SK-N-MC (cell line): ENCODE measurements at regions not wholly inside any gene's neighbourhood (a gene's known extent, or its start where the extent isn't known, plus 50 kb on each side); places are given as distances from the start of the nearest gene placed in this dataset.
A peak's percentile ranks its signal among the peaks of the same experiment; 100 is the strongest.
"Not testable (repeated sequence)": the region's sequence is repeated elsewhere in the genome, so short reads cannot be mapped to it uniquely, and the experiment has no call there.

Source experiments
- DNase-seq: peaks from one replicate; pipeline ENCODE4 v3.0.0-alpha.2; 2011; ENCODE audit warnings: low read depth, low spot score
- H3K27ac ChIP-seq: fragments of 200-600 bp; sonication (generic); 2 replicates; pipeline ENCODE4 v1.5.1; 2016; ENCODE audit warnings: mixed run types
- H3K36me3 ChIP-seq: fragments of 200-600 bp; sonication (generic); 2 replicates; pipeline ENCODE4 v1.6.1; 2017; ENCODE audit warnings: antibody characterized with exemption, low read length, mixed read lengths; ENCODE audit not compliant: insufficient read depth
- H3K4me3 ChIP-seq: fragments of 200-600 bp; sonication (generic); 2 replicates; pipeline ENCODE4 v1.5.1; 2016
- H3K9ac ChIP-seq: fragments of 200-600 bp; sonication (generic); 2 replicates; pipeline ENCODE4 v1.8.0; 2017; ENCODE audit warnings: mixed run types, mixed read lengths; ENCODE audit not compliant: insufficient read length
- H3K9me3 ChIP-seq: fragments of 200-600 bp; sonication (generic); 2 replicates; pipeline ENCODE4 v1.6.1; 2017; ENCODE audit warnings: low read depth, mild to moderate bottlenecking, antibody characterized with exemption, low read length, moderate library complexity, mixed read lengths
- EZH2 ChIP-seq: fragments of 200-600 bp; sonication (generic); IDR thresholded peaks from one replicate; pipeline ENCODE4 v1.6.1; 2017; ENCODE audit warnings: antibody characterized with exemption
- FOXP2 ChIP-seq: optimal IDR thresholded peaks from 2 replicates; pipeline ENCODE3; 2011; ENCODE audit warnings: mild to moderate bottlenecking, moderate library complexity; ENCODE audit not compliant: insufficient read depth; ENCODE audit errors: extremely low read length, control extremely low read depth
- POLR2AphosphoS5 ChIP-seq: IDR thresholded peaks from 2 replicates; pipeline ENCODE4 v1.6.1; 2012; ENCODE audit warnings: mild to moderate bottlenecking, low read depth, low read length, borderline replicate concordance

DNA sequence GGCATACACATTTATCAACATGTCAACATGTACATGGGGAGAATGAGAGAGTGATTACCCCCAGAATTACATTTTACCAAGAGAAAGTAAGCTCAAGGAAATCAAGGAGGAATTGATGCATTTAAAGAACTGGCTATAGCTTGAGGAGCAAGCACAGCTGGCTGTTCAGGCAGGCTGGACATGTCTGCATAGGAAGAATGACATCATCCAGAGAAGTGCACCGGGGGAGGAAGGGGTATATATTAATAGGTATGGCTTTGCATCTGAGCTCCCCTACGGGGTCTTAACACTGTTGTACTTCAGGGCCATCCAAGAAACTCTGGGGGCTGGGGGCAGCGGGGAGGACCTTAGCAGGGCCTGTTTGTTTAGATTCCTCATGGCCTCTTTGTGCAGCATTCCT lies 222.4 kb upstream of the VCX start:
- no peaks in the 10 kb centered on the region for H3K36me3 ChIP-seq
- no peak for TF ChIP-seq POLR2AphosphoS5
- no peak for TF ChIP-seq EZH2
- no peak for TF ChIP-seq FOXP2
- no peak overlapping the region for H3K27ac ChIP-seq
- DNase-seq = no peak
- H3K9ac ChIP-seq = no peak overlapping the region
- no peak overlapping the region for H3K4me3 ChIP-seq
- H3K9me3 ChIP-seq = no peaks in the 10 kb centered on the region

GRCh38 chrX:7617994-7618393 lies 225.0 kb upstream of the VCX start:
- no peak for DNase-seq
- no peak overlapping the region for H3K4me3 ChIP-seq
- H3K27ac ChIP-seq = no peak overlapping the region
- no peaks in the 10 kb centered on the region for H3K9me3 ChIP-seq
- no peak overlapping the region for H3K9ac ChIP-seq
- TF ChIP-seq FOXP2 = no peak
- no peaks in the 10 kb centered on the region for H3K36me3 ChIP-seq

DNA sequence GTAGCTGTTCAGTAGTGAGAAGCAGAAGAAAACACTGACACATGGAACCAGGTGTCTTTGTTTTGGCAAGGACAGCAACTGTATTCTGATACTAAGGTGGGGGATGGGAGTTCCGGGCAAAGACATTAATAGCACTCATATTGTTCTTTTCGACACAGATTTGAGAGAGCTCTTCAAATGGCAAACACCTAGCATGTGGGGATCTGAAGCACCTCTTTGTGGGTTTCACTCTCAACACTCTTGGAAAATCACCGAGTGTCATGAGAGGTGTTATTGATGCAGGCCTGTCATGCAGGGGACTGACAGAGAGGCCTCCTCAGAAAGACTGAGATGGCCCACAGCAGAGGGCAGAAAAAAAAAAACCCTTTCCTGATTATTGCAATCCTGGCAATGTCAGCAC lies 228.4 kb upstream of the VCX start:
- Histone ChIP-seq H3K4me3 (no peak overlapping the region), H3K9ac (no peak overlapping the region), H3K27ac (no peak overlapping the region), H3K9me3 (no peaks in the 10 kb centered on the region), H3K36me3 (no peaks in the 10 kb centered on the region)
- TF ChIP-seq EZH2 = no peak
- TF ChIP-seq POLR2AphosphoS5 = no peak
- no peak for TF ChIP-seq FOXP2
- no peak for DNase-seq

GRCh38 chrX:7608625-7609024 lies 234.3 kb upstream of the VCX start:
- not testable (repeated sequence) for H3K9ac ChIP-seq, H3K27ac ChIP-seq, H3K36me3 ChIP-seq, H3K9me3 ChIP-seq, H3K4me3 ChIP-seq, DNase-seq

DNA sequence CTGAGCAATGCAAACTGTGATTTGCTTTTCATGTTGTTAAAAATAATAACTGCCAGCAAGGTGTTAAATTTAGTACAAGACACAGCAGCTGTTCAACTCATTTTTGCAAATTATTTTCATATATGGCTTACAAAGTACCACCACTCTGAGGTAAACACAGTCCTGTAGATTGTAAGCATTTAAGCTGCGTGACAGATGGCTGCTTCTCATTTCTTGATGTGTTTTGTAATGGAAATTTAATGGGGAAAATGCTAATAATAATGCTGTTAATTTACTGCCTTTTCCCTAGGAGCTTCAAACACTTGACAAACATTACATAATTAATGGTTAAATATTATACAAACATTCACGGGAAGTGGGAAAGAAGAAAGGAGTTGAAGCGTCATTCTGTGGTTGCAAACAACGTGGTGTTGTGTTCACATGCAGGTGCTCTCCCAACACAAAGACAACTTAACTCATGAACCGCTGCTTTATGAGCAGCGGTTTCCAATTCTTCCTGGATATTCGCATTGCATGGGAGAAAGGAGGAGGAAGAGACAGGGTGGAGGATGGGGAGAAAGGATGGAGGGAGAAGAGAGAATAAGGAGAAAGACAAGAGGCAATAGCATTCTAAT lies 236.8 kb upstream of the VCX start:
- Histone ChIP-seq H3K4me3 (no peak overlapping the region), H3K9me3 (0 out of 2 replicates have a peak, but pooled peaks cover 3% of the 10 kb centered on the region), H3K27ac (no peak overlapping the region), H3K36me3 (no peaks in the 10 kb centered on the region), H3K9ac (no peak overlapping the region)
- TF ChIP-seq POLR2AphosphoS5 = no peak
- no peak for TF ChIP-seq EZH2
- no peak for TF ChIP-seq FOXP2
- DNase-seq = no peak

DNA sequence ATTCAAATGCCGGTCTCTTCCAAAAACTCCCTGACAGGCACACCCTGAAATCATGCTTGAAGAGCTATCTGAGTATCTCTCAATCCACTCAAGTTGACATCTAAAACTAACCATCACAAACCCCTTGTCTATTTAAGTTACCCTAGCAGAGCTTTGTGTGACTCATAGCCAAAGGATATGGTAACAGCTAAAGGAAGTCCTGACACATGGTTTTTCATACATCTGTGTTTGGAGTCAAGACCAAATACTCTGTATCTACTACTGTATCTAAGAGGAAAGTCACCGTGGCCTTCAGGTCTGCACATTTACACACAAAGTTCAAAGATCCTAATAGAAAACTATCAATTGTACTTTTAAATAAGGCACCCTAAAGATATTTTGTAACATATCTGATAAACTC lies 239.6 kb upstream of the VCX start:
- Histone ChIP-seq H3K9me3 (0 out of 2 replicates have a peak, but pooled peaks cover 3% of the 10 kb centered on the region), H3K27ac (no peak overlapping the region), H3K36me3 (no peaks in the 10 kb centered on the region), H3K4me3 (no peak overlapping the region), H3K9ac (no peak overlapping the region)
- TF ChIP-seq POLR2AphosphoS5 (no peak), FOXP2 (no peak), EZH2 (no peak)
- no peak for DNase-seq

DNA sequence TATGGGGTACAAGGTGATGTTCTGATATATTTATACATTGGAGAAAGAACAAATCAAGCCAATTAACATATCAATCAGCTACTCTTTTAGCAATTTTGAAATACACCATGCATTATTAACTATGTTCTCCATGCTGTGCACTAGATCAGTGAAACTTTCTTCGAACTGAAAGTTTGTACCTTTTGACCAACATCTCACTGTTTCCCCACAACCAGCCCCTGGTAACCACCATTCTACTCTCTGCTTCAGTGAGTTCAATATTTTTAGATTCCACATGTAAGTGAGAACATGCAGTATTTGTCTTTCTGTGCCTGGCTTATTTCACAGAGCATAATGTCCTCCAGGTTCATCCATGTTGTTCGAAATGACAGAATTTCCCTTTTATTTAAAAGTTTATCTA lies 246.1 kb upstream of the VCX start:
- no peak for DNase-seq
- Histone ChIP-seq H3K9me3 (0 out of 2 replicates have a peak, but pooled peaks cover under 1% of the 10 kb centered on the region), H3K9ac (no peak overlapping the region), H3K36me3 (no peaks in the 10 kb centered on the region), H3K27ac (no peak overlapping the region), H3K4me3 (no peak overlapping the region)
- TF ChIP-seq EZH2 (no peak), POLR2AphosphoS5 (no peak), FOXP2 (no peak)

DNA sequence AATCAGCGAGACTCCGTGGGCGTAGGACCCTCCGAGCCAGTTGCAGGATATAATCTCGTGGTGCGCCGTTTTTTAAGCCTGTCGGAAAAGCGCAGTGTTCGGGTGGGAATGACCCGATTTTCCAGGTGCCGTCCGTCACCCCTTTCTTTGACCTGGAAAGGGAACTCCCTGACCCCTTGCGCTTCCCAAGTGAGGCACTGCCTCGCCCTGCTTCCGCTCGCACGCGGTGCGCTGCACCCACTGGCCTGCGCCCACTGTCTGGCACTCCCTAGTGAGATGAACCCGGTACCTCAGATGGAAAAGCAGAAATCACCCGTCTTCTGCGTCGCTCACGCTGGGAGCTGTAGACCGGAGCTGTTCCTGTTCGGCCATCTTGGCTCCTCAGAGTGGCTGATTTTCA lies 249.6 kb upstream of the VCX start:
- not testable (repeated sequence) for H3K4me3 ChIP-seq, H3K9me3 ChIP-seq, H3K9ac ChIP-seq, H3K36me3 ChIP-seq, H3K27ac ChIP-seq, DNase-seq

GRCh38 chrX:7586126-7586525 lies 256.8 kb upstream of the VCX start:
- Histone ChIP-seq H3K9me3 (no peaks in the 10 kb centered on the region), H3K27ac (peak overlapping the region; percentile 25; the same call in 1 of the 2 replicates), H3K4me3 (no peak overlapping the region), H3K36me3 (no peaks in the 10 kb centered on the region), H3K9ac (no peak overlapping the region)
- peak; percentile 22 for DNase-seq
- no peak for TF ChIP-seq EZH2
- no peak for TF ChIP-seq POLR2AphosphoS5
- no peak for TF ChIP-seq FOXP2
